ENCODE measurements at regions not wholly inside any gene's neighbourhood (a gene's known extent, or its start where the extent isn't known, plus 50 kb on each side); places are given as distances from the start of the nearest gene placed in this dataset.
"Not testable (repeated sequence)": the region's sequence is repeated elsewhere in the genome, so short reads cannot be mapped to it uniquely, and the experiment has no call there.

DNA sequence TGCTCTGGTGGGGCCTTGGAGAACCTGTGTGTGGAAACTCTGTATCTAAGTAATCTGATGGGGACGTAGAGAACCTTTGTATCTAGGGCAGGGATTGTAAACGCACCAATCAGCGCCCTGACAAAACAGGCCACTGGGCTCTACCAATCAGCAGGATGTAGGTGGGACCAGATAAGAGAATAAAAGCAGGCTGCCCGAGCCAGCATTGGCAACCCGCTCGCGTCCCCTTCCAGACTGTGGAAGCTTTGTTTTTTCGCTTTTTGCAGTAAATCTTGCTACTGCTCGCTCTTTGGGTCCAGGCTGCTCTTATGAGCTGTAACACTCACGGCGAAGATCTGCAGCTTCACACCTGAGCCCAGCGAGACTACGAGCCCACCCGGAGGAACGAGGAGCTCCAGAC lies 299.3 kb downstream of the SLC7A11 start:
- not testable (repeated sequence) for TF ChIP-seq POLR2AphosphoS5, POLR2A (IDR thresholded peaks at IDR 0.05)
- TF ChIP-seq, protein P1, sequence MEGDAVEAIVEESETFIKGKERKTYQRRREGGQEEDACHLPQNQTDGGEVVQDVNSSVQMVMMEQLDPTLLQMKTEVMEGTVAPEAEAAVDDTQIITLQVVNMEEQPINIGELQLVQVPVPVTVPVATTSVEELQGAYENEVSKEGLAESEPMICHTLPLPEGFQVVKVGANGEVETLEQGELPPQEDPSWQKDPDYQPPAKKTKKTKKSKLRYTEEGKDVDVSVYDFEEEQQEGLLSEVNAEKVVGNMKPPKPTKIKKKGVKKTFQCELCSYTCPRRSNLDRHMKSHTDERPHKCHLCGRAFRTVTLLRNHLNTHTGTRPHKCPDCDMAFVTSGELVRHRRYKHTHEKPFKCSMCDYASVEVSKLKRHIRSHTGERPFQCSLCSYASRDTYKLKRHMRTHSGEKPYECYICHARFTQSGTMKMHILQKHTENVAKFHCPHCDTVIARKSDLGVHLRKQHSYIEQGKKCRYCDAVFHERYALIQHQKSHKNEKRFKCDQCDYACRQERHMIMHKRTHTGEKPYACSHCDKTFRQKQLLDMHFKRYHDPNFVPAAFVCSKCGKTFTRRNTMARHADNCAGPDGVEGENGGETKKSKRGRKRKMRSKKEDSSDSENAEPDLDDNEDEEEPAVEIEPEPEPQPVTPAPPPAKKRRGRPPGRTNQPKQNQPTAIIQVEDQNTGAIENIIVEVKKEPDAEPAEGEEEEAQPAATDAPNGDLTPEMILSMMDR (IDR thresholded peaks at IDR 0.05): not testable (repeated sequence)
